ENCODE measurements at regions not wholly inside any gene's neighbourhood (a gene's known extent, or its start where the extent isn't known, plus 50 kb on each side); places are given as distances from the start of the nearest gene placed in this dataset.

DNA sequence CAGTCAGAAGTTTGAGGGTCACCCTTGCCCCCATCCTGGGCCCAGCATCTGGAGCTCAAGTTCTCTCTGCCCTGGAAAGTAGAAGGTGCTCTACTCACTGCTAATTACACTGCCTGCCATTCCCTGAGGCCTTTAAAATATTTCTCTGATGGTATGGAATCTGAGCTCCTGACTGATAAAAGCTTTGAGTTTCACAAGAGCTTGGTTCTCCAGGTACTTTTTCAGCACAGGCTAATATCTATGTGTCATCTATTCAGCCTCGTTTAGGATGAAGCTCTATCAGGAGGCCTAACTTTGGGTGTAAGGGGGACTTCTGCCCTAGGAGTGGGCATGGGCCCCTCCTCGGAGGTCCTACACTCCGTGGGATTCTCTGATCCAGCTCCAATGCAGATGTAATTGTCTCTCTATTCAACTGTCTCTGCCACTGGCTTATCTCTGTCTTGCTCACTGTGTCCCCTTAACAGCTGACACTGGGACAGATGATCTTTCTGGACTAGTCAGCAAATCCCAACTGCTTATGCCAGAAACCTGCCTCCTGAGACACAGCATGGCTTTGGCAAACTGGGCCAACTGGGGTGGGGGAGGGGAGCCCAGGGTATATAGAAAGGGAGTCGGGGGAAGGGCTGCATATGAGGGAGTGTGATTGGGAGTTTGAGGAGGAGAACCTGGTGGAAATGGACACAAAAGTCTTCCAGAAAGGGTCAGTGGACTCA is 104.2 kb upstream of the GADD45A start:
- in situ Hi-C loops (cut with MboI; ENCODE audit: low sequenced_read_pairs) = no loop called here

DNA sequence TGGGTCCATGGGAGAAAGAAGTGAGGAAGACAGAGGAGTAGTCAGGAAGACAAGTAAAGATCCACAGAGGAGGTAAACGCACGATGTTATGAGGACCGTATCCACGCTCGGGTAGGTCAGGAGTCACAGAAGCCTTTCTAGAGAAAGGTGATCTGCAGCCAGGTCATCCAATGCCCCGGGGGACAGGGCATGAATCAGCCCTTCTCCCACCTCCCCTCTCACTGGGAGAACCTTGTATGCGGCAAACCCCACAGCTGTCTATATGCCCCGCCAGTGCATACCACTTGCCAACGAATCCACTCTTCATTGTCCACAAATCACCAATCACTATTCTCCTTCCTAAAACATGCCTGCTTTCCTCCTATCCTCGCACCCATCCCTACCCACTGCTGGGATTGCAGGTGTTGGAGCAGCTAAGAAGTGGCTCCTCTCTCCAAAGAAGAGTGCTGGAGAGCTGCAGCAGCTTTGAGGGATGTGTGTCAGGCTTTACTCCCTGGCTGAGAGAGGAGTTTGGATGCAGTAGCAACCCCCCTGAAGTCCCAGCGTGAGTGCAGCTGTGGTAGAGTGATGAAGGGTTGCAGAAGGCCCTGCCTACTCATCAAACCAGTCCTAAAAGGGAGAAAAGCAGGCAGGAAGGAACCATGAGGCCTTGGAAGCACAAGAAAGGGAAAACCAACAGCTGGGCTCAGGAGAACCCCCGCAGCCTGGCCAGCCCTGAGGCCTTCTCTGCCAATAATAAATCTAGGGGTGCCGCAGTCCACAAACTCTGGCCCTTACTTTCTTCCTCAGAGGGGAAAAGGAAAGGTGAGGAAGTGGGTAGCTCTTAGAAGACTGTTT is 102.2 kb upstream of the GADD45A start:
- in situ Hi-C loops (cut with MboI; ENCODE audit: low sequenced_read_pairs) = no loop called here

DNA sequence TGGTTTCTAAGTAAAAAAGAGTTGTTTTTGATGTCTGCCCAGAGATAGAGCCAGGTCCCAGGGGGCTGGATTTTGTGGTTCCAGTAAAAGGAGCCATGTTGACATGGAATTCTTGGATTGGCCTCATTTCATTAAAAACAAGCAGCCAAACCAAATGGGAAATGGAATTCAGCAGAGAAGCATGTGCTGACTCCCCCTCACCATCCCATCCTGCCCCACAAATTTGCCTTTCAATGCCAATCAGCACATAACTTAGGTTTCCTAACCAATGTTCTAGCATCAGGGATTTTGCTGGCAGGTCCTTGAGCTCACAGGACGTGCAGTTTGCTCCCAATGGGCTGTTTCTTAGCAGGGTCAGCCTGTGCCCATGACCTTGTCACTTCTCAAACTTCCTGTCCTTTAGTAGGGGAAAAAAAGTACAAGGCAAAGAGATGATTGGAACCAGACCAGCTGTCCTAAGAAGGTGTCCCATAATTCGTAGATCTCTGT is 101.5 kb upstream of the GADD45A start:
- in situ Hi-C loops (cut with MboI; ENCODE audit: low sequenced_read_pairs) = no loop called here

DNA sequence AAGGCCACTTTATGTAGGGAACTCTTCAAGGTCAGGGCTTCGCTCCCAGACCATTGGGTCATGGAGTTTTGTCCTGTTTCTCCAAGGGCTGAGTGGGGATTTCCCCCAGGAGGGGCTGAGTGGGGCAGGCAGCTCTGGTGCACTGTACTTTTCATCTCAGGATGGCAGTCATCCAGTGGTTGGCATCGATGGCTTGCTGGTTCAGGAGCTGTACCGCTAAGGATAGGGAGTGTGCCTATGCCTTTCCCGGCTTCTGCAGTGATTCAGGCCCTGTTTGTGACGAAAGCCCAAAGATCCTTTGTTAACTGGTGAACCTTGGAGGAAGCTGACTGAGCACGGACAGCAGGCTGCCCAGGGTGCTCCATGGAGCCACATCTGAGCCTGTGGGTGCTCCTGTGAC is 100.1 kb upstream of the GADD45A start:
- in situ Hi-C loops (cut with MboI; ENCODE audit: low sequenced_read_pairs) = no loop called here

DNA sequence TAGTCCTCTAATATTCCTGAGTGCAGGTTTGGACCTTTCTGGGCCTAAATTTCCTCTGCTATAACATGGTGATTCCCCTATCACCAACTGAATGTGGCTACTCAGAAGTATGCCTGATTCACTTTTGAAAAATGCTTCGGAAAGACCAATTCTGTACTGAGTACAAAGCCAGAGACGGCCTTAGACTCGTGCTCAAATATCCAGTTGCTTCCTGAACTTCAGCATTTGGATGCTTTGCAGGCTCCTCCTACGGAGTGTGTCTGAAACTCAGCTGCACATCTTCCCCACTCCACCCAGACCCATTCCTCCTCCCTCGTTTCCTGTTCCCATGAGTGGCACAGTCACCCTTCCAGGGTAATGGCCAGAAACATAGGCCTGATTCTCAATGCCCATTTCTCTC is 98.4 kb upstream of the GADD45A start:
- in situ Hi-C loops (cut with MboI; ENCODE audit: low sequenced_read_pairs) = no loop called here

DNA sequence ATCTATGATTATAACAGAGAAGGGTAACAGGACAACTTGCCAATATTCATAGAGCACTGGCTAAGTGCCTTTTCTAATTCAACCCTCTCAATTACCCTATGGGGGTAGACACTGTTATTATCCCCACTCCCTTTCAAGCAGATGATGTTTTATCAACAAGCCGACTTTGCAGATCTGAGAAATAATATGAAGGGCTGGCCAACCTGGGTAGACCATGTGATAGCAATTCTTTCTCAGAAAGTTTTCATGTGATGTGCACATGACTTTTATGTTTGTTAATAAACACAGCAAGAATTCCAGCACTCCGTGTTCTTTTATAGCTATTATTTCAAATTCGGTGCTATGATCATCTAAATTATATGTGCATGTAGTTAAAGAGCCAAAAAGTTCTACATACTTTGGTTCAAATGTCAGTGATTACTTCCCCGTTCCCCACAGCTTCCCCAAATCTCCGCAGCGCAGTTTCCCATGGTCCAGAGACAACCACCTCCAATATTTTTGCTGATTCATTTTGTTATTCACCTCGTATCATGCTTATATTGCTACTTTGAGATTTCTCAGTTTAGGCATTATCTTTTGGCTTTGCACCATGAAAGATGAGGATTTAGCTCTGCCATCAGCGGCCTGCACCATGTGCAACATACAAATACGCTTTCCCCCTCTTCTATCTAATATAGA is 96.7 kb upstream of the GADD45A start:
- in situ Hi-C loops (cut with MboI; ENCODE audit: low sequenced_read_pairs) = no loop called here

DNA sequence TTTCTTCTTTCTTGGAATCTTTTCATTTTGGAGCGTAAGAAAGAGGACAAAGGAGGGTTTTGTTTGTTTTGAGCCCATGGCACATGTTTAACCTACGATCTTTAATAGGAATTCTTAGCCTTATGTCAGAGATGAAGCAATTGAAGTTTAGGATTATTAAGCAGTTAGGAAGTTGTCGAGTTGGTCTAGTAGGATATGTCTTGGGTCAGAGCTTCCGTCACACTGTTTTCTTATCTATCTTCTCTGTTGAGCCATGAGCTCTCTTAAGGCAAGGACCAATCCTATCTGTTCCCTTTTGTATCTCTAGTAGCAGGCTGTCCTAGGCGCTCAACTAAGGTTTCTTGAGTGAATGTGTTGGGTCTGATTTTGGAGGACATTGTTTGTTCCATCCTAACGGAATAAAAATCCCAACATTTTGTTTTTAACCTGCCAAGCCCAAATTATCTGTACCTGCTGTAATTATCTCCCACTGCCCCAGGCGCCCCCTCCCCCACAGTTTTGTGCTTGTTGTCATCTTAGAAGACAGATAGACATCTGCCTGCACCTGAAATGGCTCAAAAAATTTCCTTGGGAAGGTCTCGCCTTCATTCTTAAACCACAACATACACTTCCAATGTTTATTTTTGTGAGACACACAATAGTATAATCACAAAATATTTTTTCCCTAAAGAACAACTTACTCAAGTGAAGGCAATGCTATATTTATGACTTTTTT is 95.3 kb upstream of the GADD45A start:
- in situ Hi-C loops (cut with MboI; ENCODE audit: low sequenced_read_pairs) = no loop called here

DNA sequence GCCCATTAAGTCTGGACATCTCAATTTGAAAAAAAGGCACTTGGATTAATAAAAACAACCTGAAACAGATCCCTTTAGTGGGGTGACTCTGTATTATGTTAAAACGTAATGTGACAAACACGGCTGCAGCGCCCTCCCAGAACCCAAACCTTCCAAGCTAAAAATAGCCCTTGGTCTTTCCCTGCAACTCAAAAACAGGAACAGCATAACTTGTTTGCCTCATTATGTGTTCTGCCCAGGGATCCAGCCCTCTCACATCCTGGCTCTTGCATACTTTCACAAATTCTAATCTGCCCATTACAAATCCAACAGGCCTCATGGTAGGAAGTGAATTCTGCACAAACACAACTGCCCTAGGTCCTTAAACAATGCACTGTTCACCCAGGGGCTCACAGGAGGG is 94.7 kb upstream of the GADD45A start:
- in situ Hi-C loops (cut with MboI; ENCODE audit: low sequenced_read_pairs) = no loop called here

DNA sequence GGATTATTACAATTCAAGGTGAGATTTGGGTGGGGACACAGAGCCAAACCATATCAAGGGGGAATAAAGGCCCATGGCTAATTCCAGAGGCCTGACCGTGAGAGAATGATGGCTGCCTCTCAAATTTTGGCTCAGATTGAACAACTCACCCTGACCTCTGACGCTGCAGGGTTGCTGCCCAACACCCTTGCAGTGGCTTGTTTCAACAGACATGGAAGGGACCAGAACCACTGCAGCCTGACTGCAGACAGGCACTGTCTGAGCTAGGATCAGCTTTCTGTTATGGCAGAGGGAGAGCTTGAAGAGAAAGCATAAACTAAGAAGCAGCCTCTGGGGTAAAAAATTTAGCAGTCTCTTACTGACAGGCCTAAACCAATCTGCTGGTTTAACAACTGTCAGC is 90.2 kb upstream of the GADD45A start:
- in situ Hi-C loops (cut with MboI; ENCODE audit: low sequenced_read_pairs) = no loop called here

DNA sequence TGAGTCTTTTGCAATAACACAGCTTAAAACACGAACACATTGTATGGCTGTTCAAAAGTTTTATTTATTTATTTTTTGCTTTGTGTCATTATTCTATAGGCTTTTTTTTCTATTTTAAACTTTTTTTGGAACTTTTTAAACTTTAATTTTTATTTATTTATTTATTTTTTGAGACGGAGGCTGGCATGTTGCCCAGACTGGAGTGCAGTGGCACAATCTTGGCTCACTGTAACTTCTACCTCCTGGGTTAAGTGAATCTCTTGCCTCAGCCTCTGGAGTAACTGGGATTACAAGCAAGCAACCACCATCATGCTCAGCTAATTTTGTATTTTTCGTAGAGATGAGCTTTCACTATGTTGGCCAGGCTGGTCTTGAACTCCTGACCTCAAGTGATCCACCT is 88.3 kb upstream of the GADD45A start:
- in situ Hi-C loops (cut with MboI; ENCODE audit: low sequenced_read_pairs) = no loop called here

DNA sequence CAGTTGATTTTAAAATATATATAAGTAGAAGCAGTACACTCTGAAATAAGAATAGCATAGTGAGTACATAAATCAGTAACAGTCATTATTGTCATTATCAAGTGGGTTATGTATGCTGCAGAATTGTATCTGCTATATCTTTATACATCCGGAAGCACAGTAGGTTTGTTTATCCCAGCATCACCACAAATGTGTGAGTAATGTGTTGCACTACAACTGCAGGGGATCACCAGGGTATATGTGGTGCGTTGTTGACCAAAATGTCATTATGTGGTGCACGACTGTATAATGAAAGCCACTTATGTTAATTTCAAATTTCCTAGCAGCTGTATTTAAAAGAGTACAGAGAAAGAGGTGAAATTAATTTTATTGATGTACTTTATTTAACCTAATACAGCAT is 87.7 kb upstream of the GADD45A start:
- in situ Hi-C loops (cut with MboI; ENCODE audit: low sequenced_read_pairs) = no loop called here

DNA sequence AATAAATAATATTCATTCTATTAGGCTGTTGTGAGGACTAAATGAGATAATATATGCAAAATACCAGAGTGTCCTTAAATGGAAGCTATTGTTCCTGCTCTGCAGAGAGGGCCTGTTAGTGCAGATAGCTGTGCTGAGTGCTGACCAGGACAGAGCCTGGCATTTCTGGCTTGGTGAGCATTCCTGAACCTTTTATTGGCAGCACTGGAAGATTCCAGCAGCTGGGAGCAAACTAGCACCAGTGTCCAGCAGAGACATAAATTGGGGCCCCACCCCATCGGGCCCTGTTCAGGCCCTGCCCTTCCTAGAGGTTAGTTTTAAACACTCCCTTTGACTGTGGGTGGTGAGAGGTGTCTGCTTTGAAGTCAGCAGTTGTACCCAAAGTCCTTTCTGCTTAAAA is 85.9 kb upstream of the GADD45A start:
- in situ Hi-C loops (cut with MboI; ENCODE audit: low sequenced_read_pairs) = no loop called here

DNA sequence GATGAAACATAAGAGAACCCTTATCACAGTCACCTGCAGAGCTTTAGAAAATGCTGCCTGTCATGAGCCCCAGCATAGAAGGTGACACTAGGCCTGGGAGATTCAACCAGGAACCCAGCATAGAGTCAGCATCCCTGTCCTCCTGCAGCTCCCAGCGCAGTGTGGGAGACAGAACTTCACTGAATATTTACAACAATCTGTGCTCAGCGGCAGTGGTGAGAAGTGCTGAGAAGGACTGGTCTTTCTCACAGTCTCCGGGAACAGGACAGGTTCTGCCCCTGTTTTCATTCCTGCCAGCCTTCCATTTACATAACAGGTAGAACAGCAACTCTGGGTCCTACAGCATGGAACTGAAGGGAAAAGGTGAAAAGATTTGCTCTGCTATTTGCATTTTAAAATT is 83.5 kb upstream of the GADD45A start:
- in situ Hi-C loops (cut with MboI; ENCODE audit: low sequenced_read_pairs) = no loop called here

DNA sequence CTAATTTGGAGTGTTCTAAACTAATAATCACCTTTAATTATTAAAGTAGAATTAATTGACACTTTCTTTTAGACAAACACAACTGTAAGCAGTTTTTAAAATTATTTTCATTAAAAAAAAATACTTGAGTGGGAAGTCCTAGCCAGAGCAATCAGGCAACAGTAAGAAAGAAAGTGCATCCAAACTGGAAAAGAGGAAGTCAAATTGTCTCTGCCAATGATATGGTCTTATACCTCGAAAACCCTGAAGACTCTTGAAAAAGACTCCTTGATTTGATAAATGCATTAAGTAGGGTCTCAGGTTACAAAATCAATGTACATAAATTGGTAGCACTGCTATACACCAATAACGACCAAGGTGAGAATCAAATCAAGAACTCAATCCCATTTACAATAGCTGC is 83.0 kb upstream of the GADD45A start:
- in situ Hi-C loops (cut with MboI; ENCODE audit: low sequenced_read_pairs) = no loop called here

DNA sequence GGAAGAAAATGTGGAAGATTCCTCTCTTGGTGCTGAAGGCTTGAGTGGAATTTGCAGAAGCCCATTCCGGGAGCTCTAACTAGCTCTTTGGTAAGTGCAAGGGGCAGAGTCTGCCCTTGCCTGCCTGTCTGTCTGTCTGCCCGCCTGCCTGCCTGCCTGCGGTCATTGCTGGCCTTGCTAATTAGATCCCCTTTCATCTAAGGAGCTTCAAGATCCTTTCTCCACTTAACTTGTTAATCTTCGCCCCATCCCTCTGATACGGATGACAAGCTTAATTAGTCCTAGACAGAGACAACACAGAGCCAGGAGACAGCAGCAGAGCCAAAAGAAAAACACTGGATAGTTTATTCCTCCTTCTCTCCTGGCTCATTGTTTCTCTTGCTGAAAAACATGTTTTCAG is 80.2 kb upstream of the GADD45A start:
- in situ Hi-C loops (cut with MboI; ENCODE audit: low sequenced_read_pairs) = no loop called here

DNA sequence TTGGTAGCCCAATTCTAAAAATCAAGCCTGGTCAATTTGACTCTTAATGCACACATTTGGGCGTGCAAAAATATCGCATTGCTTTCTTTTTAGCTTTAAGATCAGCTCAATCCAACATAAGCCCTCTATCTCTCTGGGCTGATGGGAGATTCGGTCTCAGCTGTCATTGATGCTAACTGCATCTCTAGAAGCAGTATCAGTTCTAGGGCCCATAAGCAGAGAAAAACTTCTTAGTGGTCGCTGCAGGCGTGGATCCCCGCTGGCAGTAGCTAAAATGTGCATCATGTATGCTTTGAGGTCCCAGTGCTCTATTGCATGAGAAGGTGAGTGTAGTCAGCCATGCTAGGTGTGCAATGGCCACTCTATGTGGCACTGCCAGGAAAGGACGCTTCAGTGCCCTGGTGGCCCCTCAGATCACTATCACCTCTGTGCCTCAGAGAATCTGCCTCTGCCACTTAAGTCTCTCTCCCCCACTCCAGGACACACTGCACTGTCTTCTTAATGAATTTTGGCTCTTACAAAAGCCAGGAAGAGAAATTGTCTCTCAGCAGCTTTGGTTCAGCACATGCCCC is 79.7 kb upstream of the GADD45A start:
- in situ Hi-C loops (cut with MboI; ENCODE audit: low sequenced_read_pairs) = no loop called here

DNA sequence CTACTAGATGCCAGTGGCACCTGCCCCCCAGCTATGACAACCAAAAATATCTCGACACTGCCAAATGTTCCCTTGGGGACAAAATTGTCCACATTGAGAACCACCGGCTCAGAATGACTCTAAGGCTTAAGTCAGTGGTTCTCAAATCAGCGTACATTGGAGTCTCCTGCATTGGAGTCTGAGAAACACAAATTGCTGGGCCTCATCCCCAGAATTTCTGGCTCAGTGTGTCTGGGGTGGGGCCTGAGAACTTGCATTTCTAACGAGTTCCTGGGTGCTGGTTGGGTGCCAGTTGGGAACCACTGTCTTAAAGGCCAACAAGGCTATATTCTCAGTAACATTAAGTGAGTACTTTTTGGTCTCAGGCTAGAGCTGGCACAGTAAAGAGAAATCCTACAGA is 77.7 kb upstream of the GADD45A start:
- in situ Hi-C loops (cut with MboI; ENCODE audit: low sequenced_read_pairs) = no loop called here

DNA sequence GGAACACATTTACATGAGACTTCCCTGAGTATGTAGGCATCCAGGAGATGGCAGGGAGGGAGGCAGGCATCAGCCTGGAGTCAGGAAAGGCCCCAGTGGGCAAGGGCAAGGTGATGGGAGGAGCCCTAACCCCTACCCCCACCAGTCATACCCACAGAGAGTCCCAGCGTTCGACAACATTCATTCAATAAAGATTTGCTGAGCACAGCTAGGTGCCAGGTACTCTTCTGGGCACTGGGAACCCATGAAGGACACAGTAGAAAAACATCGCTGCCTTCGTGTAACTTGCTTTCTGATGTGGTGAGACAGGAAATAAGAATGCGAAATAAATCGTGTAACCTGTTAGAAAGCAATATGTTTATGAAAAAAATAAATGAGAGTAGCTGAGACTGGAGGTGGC is 77.3 kb upstream of the GADD45A start:
- in situ Hi-C loops (cut with MboI; ENCODE audit: low sequenced_read_pairs) = no loop called here

DNA sequence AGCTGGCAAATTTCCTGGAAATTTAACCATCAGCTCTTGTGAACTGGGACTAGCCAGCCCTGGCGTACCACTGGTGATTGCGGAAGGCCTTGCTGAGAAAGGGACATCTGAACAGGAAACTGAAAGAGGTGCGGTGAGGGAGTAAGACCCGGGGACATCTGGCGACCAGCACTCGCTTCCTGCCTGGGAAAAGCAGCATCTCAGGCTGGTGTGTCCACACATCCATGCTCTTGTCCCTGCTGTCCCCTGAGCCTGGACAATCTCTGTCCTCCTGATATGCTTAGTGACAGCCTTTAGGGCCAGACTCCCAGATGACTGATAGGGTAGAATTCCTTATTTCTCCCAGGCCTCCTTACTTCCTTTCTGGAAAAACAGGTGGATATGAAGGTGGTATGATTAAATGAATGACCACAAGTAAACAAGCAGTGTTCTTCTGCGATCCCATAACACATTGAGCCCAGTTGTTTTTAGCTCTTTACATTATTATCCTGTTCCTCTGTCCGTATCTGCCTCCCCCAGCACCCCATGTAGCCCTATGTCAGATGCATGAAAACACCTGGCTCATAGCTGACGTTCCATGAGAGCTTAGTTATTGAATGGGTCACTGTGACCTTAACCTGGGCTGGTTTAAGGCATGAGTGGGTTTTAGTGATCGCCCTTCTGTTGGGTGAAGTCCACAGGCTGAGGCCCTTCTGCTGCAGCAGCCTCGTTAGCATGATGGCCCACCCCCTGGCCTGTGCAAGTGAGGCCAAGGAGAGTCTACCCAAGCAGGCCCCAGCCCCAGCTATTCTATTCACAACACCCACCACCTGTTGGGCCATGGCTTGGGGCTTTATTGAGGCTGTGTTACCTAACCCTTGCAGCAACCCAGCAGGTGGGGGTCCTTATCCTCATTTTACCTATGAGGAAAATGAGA is 76.1 kb upstream of the GADD45A start:
- in situ Hi-C loops (cut with MboI; ENCODE audit: low sequenced_read_pairs) = no loop called here
